Neural progenitor cell (in vitro differentiated cells): ENCODE measurements at regions not wholly inside any gene's neighbourhood (a gene's known extent, or its start where the extent isn't known, plus 50 kb on each side); places are given as distances from the start of the nearest gene placed in this dataset.

Experiments used
- DNase-seq: peaks from one replicate; pipeline ENCODE4 v3.0.0-alpha.2; 2016; ENCODE audit warnings: low spot score
- H2AFZ ChIP-seq: fragments of 200-600 bp; sonication (generic); replicated peaks from 2 replicates; pipeline ENCODE4 v1.6.1; 2016; ENCODE audit warnings: antibody characterized with exemption
- H3F3A ChIP-seq: fragments of 200-600 bp; sonication (generic); 2 replicates; pipeline ENCODE4 v1.6.1; 2016; ENCODE audit warnings: antibody characterized with exemption, low read depth
- H3K27ac ChIP-seq: fragments of 200-600 bp; sonication (generic); 2 replicates; pipeline ENCODE4 v1.5.1; 2016; ENCODE audit warnings: mild to moderate bottlenecking
- H3K27me3 ChIP-seq: fragments of 200-600 bp; sonication (generic); 2 replicates; pipeline ENCODE4 v1.6.1; 2016; ENCODE audit warnings: mild to moderate bottlenecking, moderate library complexity
- H3K36me3 ChIP-seq: fragments of 200-600 bp; sonication (generic); 2 replicates; pipeline ENCODE4 v1.5.1; 2016
- H3K4me1 ChIP-seq: fragments of 200-600 bp; sonication (generic); 2 replicates; pipeline ENCODE4 v1.6.1; 2016; ENCODE audit warnings: mixed run types
- H3K4me2 ChIP-seq: fragments of 200-600 bp; sonication (generic); 2 replicates; pipeline ENCODE4 v1.6.1; 2016
- H3K4me3 ChIP-seq: fragments of 200-600 bp; sonication (generic); 2 replicates; pipeline ENCODE4 v1.5.1; 2016
- H3K79me2 ChIP-seq: fragments of 200-600 bp; sonication (generic); 2 replicates; pipeline ENCODE4 v1.6.1; 2016; ENCODE audit warnings: low read depth
- H3K9ac ChIP-seq: fragments of 200-600 bp; sonication (generic); 2 replicates; pipeline ENCODE4 v1.6.1; 2016
- H3K9me3 ChIP-seq: fragments of 200-600 bp; sonication (generic); 2 replicates; pipeline ENCODE4 v1.5.1; 2016; ENCODE audit warnings: low read depth
- H4K20me1 ChIP-seq: fragments of 200-600 bp; sonication (generic); 2 replicates; pipeline ENCODE4 v1.6.1; 2016; ENCODE audit warnings: low read depth
- H3K27ac Mint-ChIP-seq: 3 replicates; pipeline ENCODE4 v1.8.0; 2021; ENCODE audit warnings: mixed read lengths
- H3K27me3 Mint-ChIP-seq: 2 replicates; pipeline ENCODE4 v1.8.0; 2022; ENCODE audit warnings: low read depth, mild to moderate bottlenecking, inconsistent platforms, moderate library complexity, mixed read lengths; ENCODE audit not compliant: insufficient read depth
- H3K36me3 Mint-ChIP-seq: 3 replicates; pipeline ENCODE4 v1.8.0; 2021; ENCODE audit warnings: mixed read lengths
- H3K4me1 Mint-ChIP-seq: 3 replicates; pipeline ENCODE4 v1.8.0; 2021; ENCODE audit warnings: mixed read lengths
- H3K4me3 Mint-ChIP-seq: 3 replicates; pipeline ENCODE4 v1.8.0; 2021; ENCODE audit warnings: mild to moderate bottlenecking, moderate library complexity, mixed read lengths
- H3K9me3 Mint-ChIP-seq: 3 replicates; pipeline ENCODE4 v1.8.0; 2020; ENCODE audit warnings: mixed read lengths
- CTCF ChIP-seq: fragments of 200-600 bp; sonication (generic); IDR thresholded peaks from 2 replicates; pipeline ENCODE4 v1.5.1; 2017; ENCODE audit warnings: antibody characterized with exemption, mild to moderate bottlenecking
- EZH2 ChIP-seq: fragments of 200-600 bp; sonication (generic); IDR thresholded peaks from 2 replicates; pipeline ENCODE4 v1.6.1; 2017; ENCODE audit warnings: antibody characterized with exemption, mild to moderate bottlenecking, moderate library complexity
- EZH2phosphoT487 ChIP-seq: fragments of 200-600 bp; sonication (generic); IDR thresholded peaks from 2 replicates; pipeline ENCODE4 v1.6.1; 2017; ENCODE audit warnings: antibody characterized with exemption

GRCh38 chr1:185561629-185562028 lies 172.6 kb upstream of the HMCN1 start:
- H3K4me3 ChIP-seq = no peak overlapping the region
- Mint-ChIP-seq H3K27me3 (no peaks in the 10 kb centered on the region), H3K4me1 (peaks cover 6% of the 10 kb centered on the region), H3K4me3 (no peak overlapping the region), H3K36me3 (no peaks in the 10 kb centered on the region), H3K9me3 (peaks cover 2% of the 10 kb centered on the region), H3K27ac (no peak overlapping the region)
- no peaks in the 10 kb centered on the region for H3K9me3 ChIP-seq
- no peak overlapping the region for H3K4me2 ChIP-seq
- no peak for DNase-seq
- H3K36me3 ChIP-seq = no peaks in the 10 kb centered on the region
- no peaks in the 10 kb centered on the region for H3F3A ChIP-seq
- H3K4me1 ChIP-seq = no peaks in the 10 kb centered on the region
- no peak for TF ChIP-seq CTCF
- no peak for TF ChIP-seq EZH2
- TF ChIP-seq EZH2phosphoT487 = no peak
- no peaks in the 10 kb centered on the region for H4K20me1 ChIP-seq
- no peaks in the 10 kb centered on the region for H3K79me2 ChIP-seq
- no peak overlapping the region for H2AFZ ChIP-seq
- H3K9ac ChIP-seq = no peak overlapping the region
- H3K27me3 ChIP-seq = no peaks in the 10 kb centered on the region
- no peak overlapping the region for H3K27ac ChIP-seq

- H2AFZ ChIP-seq = no peak overlapping the region
- peaks cover 6% of the 10 kb centered on the region for H3K4me1 Mint-ChIP-seq
These were observed 173.4 kb upstream of the HMCN1 start for GRCh38 chr1:185560760-185561159.

GRCh38 chr1:185559684-185560331 lies 174.4 kb upstream of the HMCN1 start:
- H3K27me3 Mint-ChIP-seq = no peaks in the 10 kb centered on the region
- H3K9me3 Mint-ChIP-seq = peaks cover 2% of the 10 kb centered on the region
- no peak overlapping the region for H3K4me3 Mint-ChIP-seq
- no peaks in the 10 kb centered on the region for H4K20me1 ChIP-seq
- DNase-seq = peak; percentile 60
- H3K36me3 ChIP-seq = no peaks in the 10 kb centered on the region
- no peak overlapping the region for H3K9ac ChIP-seq
- no peak overlapping the region for H2AFZ ChIP-seq
- no peaks in the 10 kb centered on the region for H3K27me3 ChIP-seq
- no peaks in the 10 kb centered on the region for H3K9me3 ChIP-seq
- H3K36me3 Mint-ChIP-seq = no peaks in the 10 kb centered on the region
- H3K4me3 ChIP-seq = no peak overlapping the region
- no peak overlapping the region for H3K27ac ChIP-seq
- TF ChIP-seq CTCF (peak; percentile 55), EZH2phosphoT487 (no peak), EZH2 (no peak)
- H3K4me1 ChIP-seq = no peaks in the 10 kb centered on the region
- H3K27ac Mint-ChIP-seq = no peak overlapping the region
- H3K4me1 Mint-ChIP-seq = peaks cover 3% of the 10 kb centered on the region
- H3K4me2 ChIP-seq = no peak overlapping the region
- H3F3A ChIP-seq = no peaks in the 10 kb centered on the region
- no peaks in the 10 kb centered on the region for H3K79me2 ChIP-seq

More at GRCh38 chr1:185560760-185561159, 173.4 kb upstream of the HMCN1 start:
- Mint-ChIP-seq H3K27ac (no peak overlapping the region), H3K9me3 (peaks cover 2% of the 10 kb centered on the region), H3K36me3 (no peaks in the 10 kb centered on the region), H3K4me3 (no peak overlapping the region), H3K27me3 (no peaks in the 10 kb centered on the region)
- Histone ChIP-seq H3K4me3 (no peak overlapping the region), H3K9me3 (no peaks in the 10 kb centered on the region), H3K36me3 (no peaks in the 10 kb centered on the region), H3K4me1 (no peaks in the 10 kb centered on the region), H3K9ac (no peak overlapping the region), H3F3A (no peaks in the 10 kb centered on the region), H3K27ac (no peak overlapping the region), H3K27me3 (no peaks in the 10 kb centered on the region), H4K20me1 (no peaks in the 10 kb centered on the region), H3K79me2 (no peaks in the 10 kb centered on the region), H3K4me2 (no peak overlapping the region)
- no peak for TF ChIP-seq EZH2
- TF ChIP-seq CTCF = no peak
- no peak for TF ChIP-seq EZH2phosphoT487
- no peak for DNase-seq
